Endodermal cell (in vitro differentiated cells): ENCODE measurements at regions not wholly inside any gene's neighbourhood (a gene's known extent, or its start where the extent isn't known, plus 50 kb on each side); places are given as distances from the start of the nearest gene placed in this dataset.

Source experiments
- DNase-seq: peaks from one replicate; pipeline ENCODE4 v3.0.0-alpha.2; 2017
- H3K27ac ChIP-seq: 2 replicates; pipeline ENCODE4 v1.5.1; 2013; ENCODE audit warnings: mild to moderate bottlenecking, low read depth, low read length, moderate library complexity
- H3K27me3 ChIP-seq: 2 replicates; pipeline ENCODE4 v1.6.1; 2013; ENCODE audit warnings: mild to moderate bottlenecking, low read length, moderate library complexity; ENCODE audit not compliant: insufficient read depth, control insufficient read depth, poor library complexity, severe bottlenecking
- H3K36me3 ChIP-seq: 2 replicates; pipeline ENCODE4 v1.7.0; 2013; ENCODE audit warnings: mild to moderate bottlenecking, low read length, moderate library complexity; ENCODE audit not compliant: control insufficient read depth, insufficient read depth
- H3K4me1 ChIP-seq: one replicate; pipeline ENCODE4 v1.7.0; 2013; ENCODE audit warnings: low read length; ENCODE audit not compliant: control insufficient read depth, insufficient read depth
- H3K4me3 ChIP-seq: 2 replicates; pipeline ENCODE4 v1.5.1; 2013; ENCODE audit warnings: mild to moderate bottlenecking, low read length, moderate library complexity
- H3K9ac ChIP-seq: 2 replicates; pipeline ENCODE4 v1.6.1; 2013; ENCODE audit warnings: mild to moderate bottlenecking, low read length, moderate library complexity; ENCODE audit not compliant: poor library complexity, severe bottlenecking; ENCODE audit errors: extremely low read depth
- H3K9me3 ChIP-seq: 2 replicates; pipeline ENCODE4 v1.6.1; 2013; ENCODE audit warnings: mild to moderate bottlenecking, low read length, moderate library complexity; ENCODE audit not compliant: control insufficient read depth
- H3K27ac Mint-ChIP-seq: 2 replicates; pipeline ENCODE4 v1.8.0; 2020; ENCODE audit warnings: mixed read lengths
- H3K27me3 Mint-ChIP-seq: 2 replicates; pipeline ENCODE4 v1.8.0; 2021; ENCODE audit warnings: mild to moderate bottlenecking, mixed read lengths; ENCODE audit not compliant: insufficient read depth
- H3K36me3 Mint-ChIP-seq: 2 replicates; pipeline ENCODE4 v1.8.0; 2020; ENCODE audit warnings: low read depth, mixed read lengths
- H3K4me1 Mint-ChIP-seq: 2 replicates; pipeline ENCODE4 v1.8.0; 2020; ENCODE audit warnings: mixed read lengths
- H3K4me3 Mint-ChIP-seq: 2 replicates; pipeline ENCODE4 v1.8.0; 2020; ENCODE audit warnings: mild to moderate bottlenecking, moderate library complexity, mixed read lengths
- H3K9me3 Mint-ChIP-seq: 2 replicates; pipeline ENCODE4 v1.8.0; 2020; ENCODE audit warnings: mild to moderate bottlenecking, mixed read lengths
- CTCF ChIP-seq: fragments of 200-600 bp; sonication (generic); conservative IDR thresholded peaks from 2 replicates; pipeline ENCODE4 v1.5.0; 2021; ENCODE audit warnings: antibody characterized with exemption, mild to moderate bottlenecking
- WGBS, 2 experiments: methylation state at CpG; one replicate each; pipeline versions ENCODE4 v1.1.5 to v1.1.7; 2013; ENCODE audit warnings: missing lambda C conversion rate in 2 of 2, mixed read lengths in 1 of 2; ENCODE audit not compliant: insufficient coverage in 1 of 2, insufficient read length in 1 of 2; 5-methylcytosine and 5-hydroxymethylcytosine counted together

DNA sequence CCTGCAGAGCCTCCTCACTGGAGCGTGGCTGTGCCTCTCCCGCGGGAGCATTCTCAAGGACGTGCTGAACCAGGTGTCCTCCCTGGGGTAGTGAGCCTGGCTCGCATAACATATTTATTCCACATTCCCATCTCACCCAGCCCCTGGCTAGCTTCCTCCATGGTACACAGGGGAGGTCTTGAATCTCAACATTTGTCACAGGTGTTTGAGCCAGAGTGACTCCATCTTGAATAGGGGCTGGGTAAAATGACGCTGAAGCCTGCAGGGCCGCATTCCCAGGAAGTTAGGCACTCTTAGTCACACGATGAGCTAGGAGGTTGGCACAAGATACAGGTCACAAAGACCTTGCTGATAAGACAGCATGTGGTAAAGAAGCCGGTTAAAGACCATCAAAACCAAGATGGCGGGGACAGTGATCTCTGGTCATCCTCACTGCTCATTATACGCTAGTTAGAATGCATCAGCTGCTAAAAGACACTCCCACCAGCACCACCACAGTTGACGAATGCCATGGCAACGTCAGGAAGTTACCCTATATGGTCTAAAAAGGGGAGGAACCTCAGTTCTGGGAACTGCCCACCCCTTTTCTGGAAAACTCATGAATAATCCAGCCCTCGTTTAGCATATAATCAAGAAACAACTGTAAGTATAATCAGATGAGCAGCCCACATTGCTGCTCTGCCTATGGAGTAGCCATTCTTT lies 273.8 kb upstream of the IRX4 start:
- no peak overlapping the region for H3K27ac ChIP-seq
- peaks cover 21% of the 10 kb centered on the region for H3K27me3 Mint-ChIP-seq
- 88 to 95% methylated on average over 9 to 14 of the region's 14 CpGs for WGBS, 2 experiments
- H3K9me3 ChIP-seq = no peaks in the 10 kb centered on the region
- no peaks in the 10 kb centered on the region for H3K9me3 Mint-ChIP-seq
- no peaks in the 10 kb centered on the region for H3K4me1 ChIP-seq
- H3K4me1 Mint-ChIP-seq = no peaks in the 10 kb centered on the region
- no peak overlapping the region for H3K4me3 ChIP-seq
- TF ChIP-seq CTCF = no peak
- H3K36me3 ChIP-seq = no peaks in the 10 kb centered on the region
- H3K27ac Mint-ChIP-seq = no peak overlapping the region
- H3K36me3 Mint-ChIP-seq = no peaks in the 10 kb centered on the region
- no peak for DNase-seq
- H3K9ac ChIP-seq = no peak overlapping the region
- H3K4me3 Mint-ChIP-seq = no peak overlapping the region
- H3K27me3 ChIP-seq = no peaks in the 10 kb centered on the region

DNA sequence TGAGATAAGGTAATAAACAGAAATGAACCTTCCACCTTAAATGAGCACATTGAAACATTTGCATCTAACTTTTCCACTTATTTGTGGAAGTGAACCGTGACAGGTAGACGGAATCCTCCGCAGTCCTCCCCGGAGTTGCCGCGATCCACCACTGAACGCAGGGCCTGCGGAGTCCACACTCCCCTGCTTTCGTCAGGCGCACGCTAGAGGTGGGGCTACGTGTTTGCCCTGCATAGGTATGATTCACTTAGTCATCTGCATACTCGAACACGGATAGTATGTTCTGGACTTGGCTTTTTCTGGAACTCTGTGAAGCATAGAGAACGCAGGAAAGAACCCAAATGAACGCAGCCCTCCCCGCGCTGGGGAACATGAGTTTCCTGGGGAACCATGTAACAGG lies 272.8 kb upstream of the IRX4 start:
- Histone ChIP-seq H3K36me3 (no peaks in the 10 kb centered on the region), H3K4me1 (no peaks in the 10 kb centered on the region), H3K9me3 (no peaks in the 10 kb centered on the region), H3K27me3 (no peaks in the 10 kb centered on the region), H3K9ac (no peak overlapping the region), H3K27ac (no peak overlapping the region), H3K4me3 (no peak overlapping the region)
- H3K36me3 Mint-ChIP-seq = no peaks in the 10 kb centered on the region
- H3K9me3 Mint-ChIP-seq = no peaks in the 10 kb centered on the region
- DNase-seq = no peak
- peaks cover 21% of the 10 kb centered on the region for H3K27me3 Mint-ChIP-seq
- no peak overlapping the region for H3K4me3 Mint-ChIP-seq
- WGBS, 2 experiments = 95 to 98% methylated on average over 18 of the region's 18 CpGs
- no peak for TF ChIP-seq CTCF
- no peak overlapping the region for H3K27ac Mint-ChIP-seq
- peaks cover 1% of the 10 kb centered on the region for H3K4me1 Mint-ChIP-seq

DNA sequence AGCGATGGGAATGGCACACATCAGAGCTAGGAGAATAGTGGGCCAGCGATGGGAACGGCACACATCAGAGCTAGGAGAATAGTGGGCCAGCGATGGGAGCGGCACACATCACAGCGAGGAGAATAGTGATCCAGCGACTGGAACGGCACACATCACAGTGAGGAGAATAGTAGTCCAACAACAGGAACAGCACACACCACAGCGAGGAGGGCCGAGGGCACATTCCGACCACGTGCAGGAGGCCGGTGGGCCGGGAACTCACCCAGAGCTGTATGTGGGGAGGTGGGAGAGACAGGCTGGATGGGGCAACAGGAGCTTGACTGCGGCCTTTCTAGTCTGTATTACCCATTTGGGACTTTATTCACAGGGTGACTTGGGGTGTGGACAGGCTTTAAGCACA lies 271.1 kb upstream of the IRX4 start:
- H3K4me3 Mint-ChIP-seq = no peak overlapping the region
- H3K9me3 Mint-ChIP-seq = no peaks in the 10 kb centered on the region
- H3K27ac Mint-ChIP-seq = no peak overlapping the region
- peaks cover 28% of the 10 kb centered on the region for H3K27me3 Mint-ChIP-seq
- no peak overlapping the region for H3K9ac ChIP-seq
- H3K36me3 ChIP-seq = no peaks in the 10 kb centered on the region
- no peak for DNase-seq
- no peaks in the 10 kb centered on the region for H3K36me3 Mint-ChIP-seq
- H3K4me3 ChIP-seq = no peak overlapping the region
- whole genome bisulfite sequencing, 2 experiments = 87 to 94% methylated on average over 8 to 15 of the region's 15 CpGs
- H3K4me1 Mint-ChIP-seq = peaks cover 7% of the 10 kb centered on the region
- no peak overlapping the region for H3K27ac ChIP-seq
- H3K27me3 ChIP-seq = no peaks in the 10 kb centered on the region
- no peak for TF ChIP-seq CTCF
- H3K9me3 ChIP-seq = no peaks in the 10 kb centered on the region
- H3K4me1 ChIP-seq = no peaks in the 10 kb centered on the region
